GM21526 (cell line): ENCODE measurements at regions not wholly inside any gene's neighbourhood (a gene's known extent, or its start where the extent isn't known, plus 50 kb on each side); places are given as distances from the start of the nearest gene placed in this dataset.

ENCODE experiments used
- ATAC-seq: cut with Tn5 transposase; IDR thresholded peaks from one replicate; pipeline ENCODE4 v1.9.1; 2021; ENCODE audit warnings: moderate library complexity; ENCODE audit not compliant: unreplicated experiment, low FRiP score

DNA sequence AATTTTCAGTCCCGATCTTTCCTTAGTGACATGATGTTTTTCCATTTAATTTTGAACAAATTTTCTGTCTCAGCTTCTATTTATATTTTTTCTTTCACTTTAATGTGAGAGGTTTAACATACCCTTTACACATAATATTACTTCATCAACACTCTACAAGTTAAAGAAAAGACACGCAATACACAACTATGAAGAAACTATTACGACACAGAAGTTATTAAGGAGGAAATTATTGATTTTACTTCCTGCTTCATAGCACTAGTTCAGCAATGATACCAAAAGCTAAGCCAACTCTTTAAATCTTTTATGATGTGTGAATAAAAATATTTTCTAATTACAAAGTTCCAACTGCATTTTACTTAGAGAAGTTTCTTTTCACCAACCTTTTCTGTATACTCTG lies 432.3 kb upstream of the DAB2 start:
- no peak for ATAC-seq

DNA sequence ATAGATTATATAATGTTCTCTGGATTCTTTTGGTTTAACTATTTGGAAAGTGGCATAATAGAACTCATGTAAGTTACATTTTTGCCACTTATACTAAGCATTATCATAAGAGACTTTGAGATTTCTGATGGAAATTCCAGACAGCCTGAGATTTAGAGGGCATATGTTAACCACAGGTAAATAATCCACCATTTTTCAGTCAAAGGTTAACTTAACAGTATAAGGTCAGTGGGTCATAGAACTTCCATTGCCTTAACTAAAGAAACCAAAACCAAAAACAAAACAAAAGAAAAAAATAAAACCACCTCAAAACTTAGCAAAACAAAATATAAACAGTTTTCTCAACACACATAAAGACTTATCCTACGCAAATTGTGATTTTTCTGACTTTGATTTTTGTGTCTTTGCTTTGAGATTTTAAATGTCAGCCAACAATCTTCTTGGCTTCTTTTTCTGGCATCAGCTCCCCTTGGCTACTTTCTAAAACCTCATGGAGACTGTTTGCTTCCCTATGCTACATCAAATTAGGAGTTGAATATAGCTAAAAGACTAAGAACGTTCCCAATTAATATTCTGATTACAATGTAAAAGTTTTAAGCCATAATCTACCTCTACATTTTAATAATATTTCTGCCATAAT lies 430.1 kb upstream of the DAB2 start:
- no peak for ATAC-seq

DNA sequence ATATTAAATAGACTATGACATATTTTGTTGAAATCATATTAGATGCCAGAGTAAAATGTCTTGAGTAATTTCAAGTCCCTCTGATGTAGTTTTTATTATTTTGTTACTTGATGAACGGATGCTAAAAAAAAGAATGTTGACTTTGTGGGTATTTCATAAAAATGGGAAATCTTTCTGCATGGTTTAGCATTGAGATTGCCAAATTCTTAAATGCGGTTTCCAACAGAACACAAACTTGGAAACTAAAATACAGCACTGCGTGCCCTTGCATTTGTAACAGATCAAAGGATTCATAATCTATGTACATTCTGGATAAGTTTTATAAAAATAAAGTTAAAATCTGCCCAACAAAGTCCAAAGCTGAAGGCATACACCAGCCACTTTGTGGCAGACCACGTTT lies 425.5 kb upstream of the DAB2 start:
- no peak for ATAC-seq

DNA sequence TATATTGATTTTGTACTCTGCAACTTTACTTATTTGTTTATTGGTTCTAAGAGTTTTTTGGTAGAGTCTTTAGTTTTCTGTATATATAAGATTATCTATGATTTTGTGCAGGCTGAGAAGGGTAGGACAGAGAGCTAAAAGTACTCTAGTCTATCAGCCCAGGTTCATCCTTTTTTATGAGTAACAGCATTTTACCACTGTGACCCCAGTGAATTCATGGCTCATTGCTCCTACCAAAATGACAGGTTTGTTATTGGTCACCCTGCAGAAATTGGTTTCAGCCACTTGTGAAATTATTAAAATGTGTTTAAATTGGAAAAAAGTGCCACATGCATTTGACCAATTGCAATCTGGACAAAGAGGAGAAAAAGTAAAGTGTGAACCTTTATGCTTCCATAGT lies 421.4 kb upstream of the DAB2 start:
- no peak for ATAC-seq

DNA sequence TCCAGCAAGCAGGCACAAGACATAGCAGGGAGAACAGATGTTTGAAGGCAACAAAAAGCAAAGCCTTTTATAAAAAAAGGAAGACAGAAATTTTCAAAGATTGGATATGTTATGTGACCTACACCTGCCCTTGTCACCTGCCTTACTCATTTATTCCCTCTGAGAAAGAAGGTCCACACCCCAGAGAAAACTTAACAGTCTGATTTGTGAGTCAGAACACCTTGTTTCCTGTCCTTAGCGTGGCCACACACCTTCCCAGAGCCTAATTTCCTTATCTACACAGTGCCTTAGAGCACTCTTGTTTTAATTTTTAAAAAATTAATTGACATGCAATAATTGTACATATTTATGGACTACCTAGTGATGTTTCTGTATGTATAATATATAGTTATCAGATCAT lies 419.0 kb upstream of the DAB2 start:
- no peak for ATAC-seq

DNA sequence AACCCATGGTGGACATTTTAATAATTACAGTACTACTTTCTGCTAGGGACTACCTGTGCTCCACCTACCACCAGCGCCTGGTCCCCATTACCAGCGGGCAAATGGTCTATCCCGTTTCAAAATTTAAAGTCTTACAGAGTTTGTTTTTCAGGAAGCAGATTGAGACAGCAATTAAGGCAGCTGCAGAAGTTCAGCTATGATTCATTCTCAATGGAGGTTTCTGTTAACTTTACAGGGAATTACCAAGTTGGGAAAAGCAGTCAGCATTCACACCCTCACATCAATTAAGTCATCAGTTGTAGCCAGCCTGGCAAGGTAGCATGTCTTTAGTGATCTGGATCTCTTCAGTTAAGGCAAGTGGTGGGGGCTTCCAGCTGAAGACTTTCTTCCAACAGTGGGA lies 410.6 kb upstream of the DAB2 start:
- ATAC-seq: no peak

DNA sequence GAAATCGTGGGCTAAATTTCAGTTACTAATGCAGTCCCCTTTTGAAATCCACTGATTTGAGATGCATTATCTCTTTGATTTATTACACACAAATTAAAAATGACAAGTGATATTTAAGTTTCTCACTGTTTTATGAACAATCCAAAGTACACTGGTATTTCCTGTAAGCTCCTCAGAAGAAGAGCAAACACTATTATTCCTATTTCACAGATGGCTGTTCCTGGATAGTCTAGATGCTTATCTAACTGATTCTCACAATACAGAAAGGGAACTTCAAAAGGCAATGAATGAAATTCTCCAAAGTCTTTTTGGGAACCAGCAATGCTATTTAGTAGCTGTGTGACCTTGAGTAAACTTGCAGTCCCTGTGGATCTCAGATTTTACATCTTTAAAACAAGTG lies 404.7 kb upstream of the DAB2 start:
- no peak for ATAC-seq

DNA sequence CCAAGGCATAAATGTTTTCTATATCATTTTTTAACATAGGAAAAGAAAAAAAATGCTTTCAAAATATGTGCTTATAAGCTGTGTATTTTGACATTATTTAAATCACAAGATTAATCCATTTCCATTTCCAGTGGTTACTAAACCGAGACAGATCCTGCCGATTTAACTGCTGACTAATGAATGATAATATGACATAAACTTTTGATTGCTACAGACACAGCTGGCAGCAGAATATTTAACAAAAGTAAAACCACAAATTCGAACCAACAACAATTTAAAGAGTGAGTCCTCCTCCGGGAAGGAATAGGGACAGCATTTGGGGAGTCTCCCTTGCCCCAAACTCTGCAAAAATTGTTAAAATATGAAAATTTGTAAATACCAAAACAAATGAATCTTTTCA lies 401.3 kb upstream of the DAB2 start:
- ATAC-seq: no peak

DNA sequence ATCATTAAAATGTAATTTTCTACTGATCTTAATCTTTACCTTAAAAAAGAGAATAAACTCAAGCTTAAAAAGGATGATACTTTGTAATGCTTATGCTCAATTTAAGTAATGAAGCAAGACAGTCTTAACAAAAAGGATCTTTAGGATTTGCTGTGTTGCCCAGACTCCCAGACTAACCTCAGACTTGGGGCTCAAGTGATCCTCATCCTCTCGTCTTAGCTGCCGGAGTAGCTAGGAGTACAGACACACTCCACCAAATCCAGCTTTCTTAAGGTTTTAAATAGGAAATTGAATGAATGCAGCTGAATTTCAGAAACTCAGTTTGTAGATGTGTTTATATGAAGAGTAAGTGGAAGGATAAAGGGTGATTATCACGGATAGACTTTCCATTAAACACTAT lies 400.5 kb upstream of the DAB2 start:
- no peak for ATAC-seq

DNA sequence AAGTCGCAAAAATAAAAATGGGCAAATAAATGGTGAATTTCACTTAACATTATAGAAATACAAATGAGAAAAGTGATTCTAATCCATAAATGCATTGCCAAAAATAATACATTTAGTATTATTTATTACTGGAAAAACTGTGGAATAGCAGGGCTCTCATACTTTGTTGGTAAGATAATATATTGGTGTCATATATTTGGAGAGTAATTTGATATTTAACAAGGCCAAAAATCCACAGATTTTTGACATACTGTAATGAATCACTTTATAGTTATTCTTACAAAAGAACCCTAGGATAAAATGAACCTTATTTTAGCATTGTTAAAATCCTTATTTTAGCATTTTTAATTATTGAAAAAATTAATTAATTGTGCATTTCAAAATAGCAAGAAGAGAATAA lies 397.2 kb upstream of the DAB2 start:
- ATAC-seq: no peak

DNA sequence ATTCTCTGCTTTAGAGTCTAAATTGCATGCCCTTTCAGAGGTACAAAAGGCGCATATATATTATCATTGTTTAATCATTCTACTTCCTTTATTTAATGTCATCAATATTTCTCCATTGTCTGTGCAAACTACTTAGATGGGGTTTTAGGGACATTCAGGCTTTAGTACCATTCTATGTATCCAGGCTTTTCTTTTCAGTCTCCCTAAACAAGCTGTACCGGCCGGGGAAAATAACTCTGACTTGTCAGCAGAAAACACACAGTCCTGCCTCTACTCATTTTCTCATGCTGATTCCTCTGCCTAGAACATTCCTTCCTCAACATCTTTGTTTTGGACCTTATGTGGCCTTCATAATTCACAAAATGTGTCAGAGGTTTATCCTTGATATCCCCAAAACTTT lies 392.1 kb upstream of the DAB2 start:
- no peak for ATAC-seq

DNA sequence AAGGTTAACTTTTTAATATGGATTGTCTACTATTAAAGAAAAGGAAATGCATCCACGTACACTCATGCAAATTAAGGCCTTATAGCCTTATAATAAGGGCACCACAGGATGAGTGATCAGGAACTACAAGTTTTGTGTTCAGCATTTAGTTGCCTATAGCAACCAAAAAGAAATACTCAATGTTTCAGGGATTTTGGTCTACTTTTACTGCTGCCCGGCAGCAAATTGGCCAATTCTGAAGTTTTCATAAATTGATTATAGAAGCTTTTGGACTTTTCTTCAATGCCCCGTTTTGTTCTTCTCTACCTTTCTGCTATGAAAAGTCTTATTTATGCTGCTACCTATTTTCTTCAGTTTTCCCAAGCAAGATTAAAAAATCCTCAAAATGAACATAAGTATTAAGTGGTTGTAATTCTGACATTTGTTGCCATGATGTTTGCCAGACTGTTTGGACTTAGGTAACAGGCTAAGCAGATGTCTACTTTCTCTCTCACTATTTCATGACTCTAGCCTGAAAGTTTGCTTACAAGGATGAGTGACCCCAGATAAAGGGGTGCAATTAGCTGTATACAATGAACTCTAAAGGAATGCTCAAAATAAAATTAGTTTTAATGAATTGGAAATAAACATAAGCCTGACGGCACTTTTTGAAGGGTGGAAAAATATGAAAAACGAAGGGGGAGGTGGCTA lies 391.5 kb upstream of the DAB2 start:
- ATAC-seq: no peak

DNA sequence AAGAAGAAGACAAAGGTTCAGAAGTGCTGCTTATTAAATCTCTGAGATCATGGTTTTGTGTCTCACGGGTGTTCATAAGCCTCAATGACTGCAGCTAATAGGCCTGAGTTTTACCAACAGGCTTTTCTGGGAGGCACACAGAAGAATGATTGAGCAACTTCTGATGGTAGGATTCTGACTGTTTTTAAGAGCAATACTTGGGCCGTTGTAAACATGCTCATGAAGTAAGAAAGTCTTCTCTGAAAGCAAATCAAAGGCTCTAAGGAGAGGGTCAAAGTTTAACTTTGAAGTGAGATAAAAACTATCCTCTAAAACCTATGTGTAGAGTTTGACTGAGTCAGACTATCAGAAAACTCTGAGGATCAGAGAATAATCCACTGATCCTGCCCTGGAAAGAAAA lies 390.9 kb upstream of the DAB2 start:
- ATAC-seq: no peak

DNA sequence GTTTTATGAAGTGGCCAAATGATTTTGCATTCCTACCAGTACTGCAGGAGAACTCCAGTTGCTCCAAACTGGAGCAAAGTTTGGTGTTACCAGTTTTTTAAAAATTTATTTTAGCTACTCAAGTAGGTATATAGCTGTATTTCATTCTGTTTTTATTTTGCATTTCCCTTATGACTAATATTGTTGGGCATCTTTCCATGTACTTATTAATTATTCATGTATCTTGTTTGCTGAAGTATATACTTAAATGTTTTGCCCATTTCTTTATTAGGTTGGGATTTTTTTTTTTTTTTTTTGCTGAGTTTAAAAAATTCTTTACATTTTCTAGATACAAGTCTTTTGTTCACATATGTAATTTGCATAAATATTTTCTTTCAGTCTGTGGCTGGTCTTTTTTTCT lies 386.6 kb upstream of the DAB2 start:
- ATAC-seq: no peak

DNA sequence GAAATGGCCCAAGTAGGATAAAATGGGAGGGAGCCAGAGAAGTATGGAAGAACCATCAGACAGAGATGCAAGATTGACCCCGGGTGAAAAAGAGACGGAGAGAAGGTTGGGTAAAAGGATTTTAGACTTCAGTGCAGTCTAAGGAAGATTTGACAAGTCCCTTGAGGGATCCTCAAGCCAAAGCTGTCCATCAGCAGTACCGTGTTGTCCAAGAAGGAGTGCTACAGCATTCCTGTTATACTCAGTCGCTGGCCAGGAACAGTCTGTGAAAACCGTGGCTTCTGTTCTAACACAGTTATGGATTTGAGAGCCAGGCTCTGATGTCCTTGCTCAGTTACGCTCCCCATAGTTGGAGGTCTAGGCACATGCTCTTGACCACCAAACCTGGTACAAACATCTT lies 383.9 kb upstream of the DAB2 start:
- ATAC-seq: no peak

DNA sequence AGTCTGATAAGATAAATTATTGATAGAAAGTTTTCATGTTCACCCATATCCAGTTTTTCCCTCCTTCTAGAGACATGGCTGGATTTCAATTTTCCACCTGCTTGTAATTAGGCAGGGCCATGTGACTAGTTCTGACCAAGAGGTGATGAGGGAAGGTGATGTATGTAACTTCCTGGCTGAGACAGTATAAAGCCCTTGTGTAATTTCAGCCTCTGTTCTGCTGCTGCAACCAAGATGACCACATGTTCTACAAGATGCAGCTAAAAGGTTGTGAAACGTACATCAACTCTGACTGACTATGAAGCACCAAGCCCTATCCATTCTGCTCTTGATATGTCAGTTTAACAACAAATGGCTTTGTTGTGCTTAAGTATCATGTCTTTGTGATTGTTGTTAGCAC lies 376.5 kb upstream of the DAB2 start:
- no peak for ATAC-seq

DNA sequence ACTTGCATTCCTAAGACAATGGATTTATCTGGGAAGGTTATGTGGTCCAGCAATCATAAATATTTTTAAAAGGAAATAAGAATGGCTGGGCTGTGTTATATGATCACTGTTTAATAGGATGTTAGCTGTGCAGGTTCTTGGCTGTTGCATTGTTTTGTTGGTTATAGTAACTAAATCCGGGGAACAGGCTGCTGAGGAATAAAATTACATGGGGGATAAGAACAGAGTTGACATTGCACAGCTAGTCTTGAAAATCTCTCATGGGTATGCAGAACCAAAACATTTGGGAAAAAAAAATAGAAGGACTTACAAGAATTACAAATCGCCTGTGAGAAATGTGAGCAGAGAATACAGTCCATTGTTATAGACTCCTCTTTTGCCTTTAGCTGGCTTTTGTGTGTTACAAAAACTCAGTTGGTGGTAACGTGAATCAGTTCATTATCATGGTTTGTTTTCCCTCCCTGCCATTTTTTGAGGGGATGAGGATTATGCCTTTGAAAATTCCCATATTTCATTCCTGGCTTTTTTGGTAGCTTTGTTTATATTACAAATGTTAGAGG lies 375.3 kb upstream of the DAB2 start:
- no peak for ATAC-seq

DNA sequence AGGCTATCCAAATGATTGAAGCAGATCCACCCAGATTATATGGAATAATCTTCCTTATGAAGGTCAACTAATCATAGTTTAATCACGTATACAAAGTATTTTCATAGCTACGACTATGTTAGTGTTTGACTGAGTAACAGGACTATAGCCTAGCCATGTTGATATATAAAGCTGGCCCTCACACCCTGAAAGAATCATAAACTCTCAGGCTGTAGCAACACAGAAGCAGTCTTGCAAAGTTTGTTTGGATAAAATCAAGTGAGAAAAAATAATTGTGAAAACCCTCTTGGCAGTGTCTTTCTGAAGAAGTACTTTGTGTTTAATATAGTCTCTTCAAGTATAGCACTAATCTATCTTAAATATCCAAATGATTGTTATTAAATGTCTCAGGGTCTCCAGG lies 374.5 kb upstream of the DAB2 start:
- no peak for ATAC-seq

DNA sequence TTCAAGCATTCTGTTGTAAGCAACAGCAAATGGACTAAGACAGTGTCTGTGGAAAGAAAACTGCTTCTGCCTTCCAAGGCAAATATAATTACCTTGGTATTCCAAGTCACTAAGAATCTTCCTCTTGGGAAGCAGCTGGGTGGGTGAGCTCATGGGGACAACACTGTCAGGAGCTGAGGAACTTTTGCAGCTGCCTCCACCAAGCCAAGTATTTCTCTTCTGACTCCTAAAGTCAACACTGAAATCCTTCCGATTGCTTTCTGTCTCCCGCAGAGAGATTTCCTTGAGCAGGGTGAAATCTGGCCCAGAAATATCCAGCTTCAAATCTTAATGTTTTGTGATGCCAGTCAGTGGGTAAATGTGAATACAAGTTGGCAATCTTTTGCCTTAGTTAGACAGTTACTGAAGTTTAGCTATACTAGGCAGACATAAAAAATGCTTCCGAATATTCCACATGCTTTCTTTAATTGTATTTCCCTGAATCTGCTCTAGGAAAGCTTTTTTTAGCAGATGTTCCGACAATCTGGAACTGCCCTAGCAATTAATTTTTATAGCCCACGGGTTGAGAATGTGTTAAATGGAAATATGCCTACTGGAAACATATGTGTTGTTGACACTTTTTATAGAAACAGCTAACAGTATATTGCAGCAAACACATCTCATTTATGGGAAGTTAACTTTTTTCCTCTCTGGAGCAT lies 369.9 kb upstream of the DAB2 start:
- ATAC-seq: no peak

DNA sequence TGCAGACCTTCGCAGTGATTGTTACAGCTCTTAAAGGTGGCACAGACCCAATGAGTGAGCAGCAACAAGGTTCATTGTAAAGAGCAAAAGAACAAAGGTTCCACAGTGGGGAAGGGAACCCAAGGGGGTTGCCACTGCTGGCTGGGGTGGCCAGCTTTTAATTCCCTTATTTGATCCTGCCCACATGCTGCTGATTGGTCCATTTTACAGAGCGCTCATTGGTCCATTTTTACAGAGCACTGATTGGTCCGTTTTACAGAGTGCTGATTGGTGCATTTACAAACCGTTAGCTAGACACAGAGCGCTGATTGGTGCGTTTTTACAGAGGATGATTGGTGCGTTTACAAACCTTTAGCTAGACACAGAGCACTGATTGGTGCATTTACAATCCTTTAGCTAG lies 360.6 kb upstream of the DAB2 start:
- no peak for ATAC-seq

DNA sequence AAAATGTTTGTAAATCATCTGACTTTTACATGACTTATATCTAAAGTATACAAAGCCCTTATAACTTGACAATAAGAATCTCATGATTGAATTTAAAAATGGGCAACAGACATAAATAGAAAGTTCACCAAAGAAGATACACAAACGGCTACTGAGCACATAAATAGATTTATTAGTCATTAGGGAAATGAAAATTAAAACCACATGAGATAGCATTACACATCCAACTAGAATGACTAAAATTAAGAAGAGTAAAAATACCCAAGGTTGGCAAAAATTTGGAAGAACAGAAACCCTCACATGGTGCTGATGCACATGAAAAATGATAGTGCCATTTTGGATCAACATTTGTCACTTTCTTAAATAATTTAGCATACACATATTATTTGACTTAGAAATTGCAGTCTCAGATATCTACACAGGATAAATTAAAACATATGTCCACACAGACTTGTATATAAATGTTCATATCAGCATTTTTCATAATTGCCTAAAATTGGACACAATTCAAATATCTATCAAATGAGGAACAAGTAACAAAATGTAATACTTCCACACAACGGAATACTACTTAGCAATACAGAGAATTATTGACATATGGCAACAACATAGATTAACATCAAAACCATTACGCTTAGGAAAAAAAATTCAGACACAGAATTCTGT lies 359.1 kb upstream of the DAB2 start:
- ATAC-seq: peak; percentile 76
